HL-60 (cell line): ENCODE measurements at regions not wholly inside any gene's neighbourhood (a gene's known extent, or its start where the extent isn't known, plus 50 kb on each side); places are given as distances from the start of the nearest gene placed in this dataset.
"Not testable (repeated sequence)": the region's sequence is repeated elsewhere in the genome, so short reads cannot be mapped to it uniquely, and the experiment has no call there.

Experiments
- DNase-seq, 2 experiments: peaks; one replicate each; pipeline ENCODE4 v3.0.0-alpha.2; 2010 to 2020; ENCODE audit warnings: low read depth in 1 of 2, low spot score in 1 of 2
- H3K27ac ChIP-seq: fragments of 250-450 bp; sonication (Bioruptor Pico); replicated peaks from 2 replicates; pipeline ENCODE4 v1.5.1; 2020; ENCODE audit warnings: mild to moderate bottlenecking, moderate library complexity
- H3K27me3 ChIP-seq: fragments of 250-450 bp; sonication (Bioruptor Pico); 2 replicates; pipeline ENCODE4 v1.5.1; 2021; ENCODE audit warnings: mild to moderate bottlenecking, moderate library complexity; ENCODE audit not compliant: insufficient read depth, poor library complexity, severe bottlenecking
- H3K4me3 ChIP-seq: replicated peaks from 2 replicates; pipeline ENCODE4 v1.5.1; 2011; ENCODE audit warnings: mild to moderate bottlenecking, control low read depth, low read length; ENCODE audit not compliant: insufficient read depth
- GABPA ChIP-seq: IDR thresholded peaks from 2 replicates; pipeline ENCODE4 v1.6.1; 2012; ENCODE audit warnings: low read depth
- POLR2AphosphoS5 ChIP-seq: IDR thresholded peaks from 2 replicates; pipeline ENCODE4 v1.6.1; 2012; ENCODE audit warnings: low read depth
- REST ChIP-seq: IDR thresholded peaks from 2 replicates; pipeline ENCODE4 v1.6.1; 2012; ENCODE audit warnings: low read depth; ENCODE audit not compliant: insufficient replicate concordance
- SPI1 ChIP-seq: IDR thresholded peaks from 2 replicates; pipeline ENCODE4 v1.6.1; 2012; ENCODE audit warnings: low read depth, mild to moderate bottlenecking, borderline replicate concordance
- TF ChIP-seq, protein P1 (sequence below): IDR thresholded peaks from one replicate; pipeline ENCODE4 v1.5.1; 2011; ENCODE audit warnings: low read length, control low read depth, inconsistent platforms; ENCODE audit not compliant: insufficient read depth

DNA sequence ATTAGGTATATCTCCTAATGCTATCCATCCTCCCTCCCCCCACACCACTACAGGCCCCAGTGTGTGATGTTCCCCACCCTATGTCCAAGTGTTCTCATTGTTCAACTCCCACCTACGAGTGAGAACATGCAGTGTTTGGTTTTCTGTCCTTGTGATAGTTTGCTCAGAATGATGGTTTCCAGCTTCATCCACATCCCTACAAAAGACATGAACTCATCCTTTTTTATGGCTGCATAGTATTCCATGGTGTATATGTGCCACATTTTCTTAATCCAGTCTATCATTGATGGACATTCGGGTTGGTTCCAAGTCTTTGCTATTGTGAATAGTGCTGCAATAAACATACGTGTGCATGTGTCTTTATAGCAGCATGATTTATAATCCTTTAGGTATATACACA, 53.8 kb upstream of the HIVEP2 start:
- DNase-seq, H3K27me3 ChIP-seq, H3K27ac ChIP-seq, H3K4me3 ChIP-seq: not testable (repeated sequence)

GRCh38 chr6:143000811-143001210, 55.8 kb upstream of the HIVEP2 start:
- Histone ChIP-seq H3K27ac (no peak overlapping the region), H3K27me3 (no peaks in the 10 kb centered on the region), H3K4me3 (no peak overlapping the region)
- DNase-seq: no peak
- no peak for TF ChIP-seq REST
- TF ChIP-seq POLR2AphosphoS5: no peak
- no peak for TF ChIP-seq GABPA
- TF ChIP-seq SPI1: no peak
- TF ChIP-seq, protein P1, sequence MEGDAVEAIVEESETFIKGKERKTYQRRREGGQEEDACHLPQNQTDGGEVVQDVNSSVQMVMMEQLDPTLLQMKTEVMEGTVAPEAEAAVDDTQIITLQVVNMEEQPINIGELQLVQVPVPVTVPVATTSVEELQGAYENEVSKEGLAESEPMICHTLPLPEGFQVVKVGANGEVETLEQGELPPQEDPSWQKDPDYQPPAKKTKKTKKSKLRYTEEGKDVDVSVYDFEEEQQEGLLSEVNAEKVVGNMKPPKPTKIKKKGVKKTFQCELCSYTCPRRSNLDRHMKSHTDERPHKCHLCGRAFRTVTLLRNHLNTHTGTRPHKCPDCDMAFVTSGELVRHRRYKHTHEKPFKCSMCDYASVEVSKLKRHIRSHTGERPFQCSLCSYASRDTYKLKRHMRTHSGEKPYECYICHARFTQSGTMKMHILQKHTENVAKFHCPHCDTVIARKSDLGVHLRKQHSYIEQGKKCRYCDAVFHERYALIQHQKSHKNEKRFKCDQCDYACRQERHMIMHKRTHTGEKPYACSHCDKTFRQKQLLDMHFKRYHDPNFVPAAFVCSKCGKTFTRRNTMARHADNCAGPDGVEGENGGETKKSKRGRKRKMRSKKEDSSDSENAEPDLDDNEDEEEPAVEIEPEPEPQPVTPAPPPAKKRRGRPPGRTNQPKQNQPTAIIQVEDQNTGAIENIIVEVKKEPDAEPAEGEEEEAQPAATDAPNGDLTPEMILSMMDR: no peak

- Histone ChIP-seq H3K4me3 (no peak overlapping the region), H3K27ac (no peak overlapping the region), H3K27me3 (no peaks in the 10 kb centered on the region)
- TF ChIP-seq POLR2AphosphoS5 (no peak), SPI1 (no peak), REST (no peak), GABPA (no peak)
- TF ChIP-seq, protein P1: no peak
- DNase-seq: no peak
Observed at GRCh38 chr6:143002686-143003085, 57.7 kb upstream of the HIVEP2 start.

DNA sequence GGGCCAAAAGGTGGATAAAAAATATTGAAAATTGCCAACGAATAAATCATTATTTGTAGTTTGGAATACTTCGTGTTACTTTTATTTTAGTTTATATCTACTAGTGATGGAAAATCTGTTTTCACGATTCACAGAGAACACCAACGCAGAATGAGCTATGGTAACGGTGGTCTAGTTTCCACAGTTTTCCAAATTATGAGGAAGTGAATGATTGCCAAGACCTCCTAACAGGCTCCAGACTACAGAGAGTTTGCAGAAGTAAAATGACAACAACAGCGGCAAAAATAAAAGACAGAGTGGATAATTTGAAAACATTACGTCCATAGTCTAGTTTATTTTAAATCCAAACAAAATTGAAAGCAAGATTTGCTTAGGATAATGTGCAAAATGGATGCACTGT, 57.0 kb upstream of the AIG1 start:
- peak; percentile 53; the same call in 1 of the 2 replicates for TF ChIP-seq SPI1
- TF ChIP-seq, protein P1: no peak
- no peak for DNase-seq
- H3K4me3 ChIP-seq: no peak overlapping the region
- H3K27ac ChIP-seq: no peak overlapping the region
- H3K27me3 ChIP-seq: no peaks in the 10 kb centered on the region
